Tibial nerve (tissue), 3 donors: ENCODE measurements at regions not wholly inside any gene's neighbourhood (a gene's known extent, or its start where the extent isn't known, plus 50 kb on each side); places are given as distances from the start of the nearest gene placed in this dataset.

ENCODE experiments used
- CTCF ChIP-seq, 5 experiments: fragments of 200-600 bp in 3 of 5; fragments of 450-650 bp in 2 of 5; sonication (generic) in 3 of 5; IDR thresholded peaks; one replicate each; pipeline ENCODE4 v1.5.1; 2016 to 2019; ENCODE audit warnings: antibody characterized with exemption in 5 of 5, mild to moderate bottlenecking in 3 of 5, moderate library complexity in 2 of 5
- POLR2A ChIP-seq, 2 donors: fragments of 450-650 bp; IDR thresholded peaks; one replicate each; pipeline ENCODE4 v1.6.1; 2017; ENCODE audit warnings: antibody characterized with exemption in 2 of 2, mild to moderate bottlenecking in 2 of 2, moderate library complexity in 2 of 2

- TF ChIP-seq POLR2A (IDR thresholded peaks at IDR 0.05) (no peak), CTCF (IDR thresholded peaks at IDR 0.05) (no peak)
Observed at GRCh38 chr3:115478359-115478758, 145.0 kb upstream of the GAP43 start.
